Esophagus muscularis mucosa (tissue), 4 donors: ENCODE measurements at regions not wholly inside any gene's neighbourhood (a gene's known extent, or its start where the extent isn't known, plus 50 kb on each side); places are given as distances from the start of the nearest gene placed in this dataset.

Source experiments
- CTCF ChIP-seq, 3 experiments: fragments of 200-600 bp in 2 of 3; fragments of 450-650 bp in 1 of 3; sonication (generic) in 2 of 3; IDR thresholded peaks; one replicate each; pipeline ENCODE4 v1.5.1; 2017 to 2019; ENCODE audit warnings: antibody characterized with exemption in 3 of 3, mild to moderate bottlenecking in 2 of 3, moderate library complexity in 1 of 3
- EP300 ChIP-seq: sonication (generic); formaldehyde crosslinking; IDR thresholded peaks from one replicate; pipeline ENCODE4 v1.6.1; 2017; ENCODE audit warnings: antibody characterized with exemption
- POLR2A ChIP-seq: fragments of 450-650 bp; IDR thresholded peaks from one replicate; pipeline ENCODE4 v1.6.1; 2017; ENCODE audit warnings: antibody characterized with exemption, moderate library complexity, mild to moderate bottlenecking, low read depth
- POLR2AphosphoS5 ChIP-seq, 2 donors: sonication (generic); formaldehyde crosslinking; IDR thresholded peaks; one replicate each; pipeline ENCODE4 v1.6.1; 2017; ENCODE audit warnings: antibody characterized with exemption in 2 of 2

GRCh38 chr7:4438723-4439245 lies 243.3 kb upstream of the FOXK1 start:
- TF ChIP-seq CTCF (IDR thresholded peaks at IDR 0.05) (no peak), POLR2A (no peak), POLR2AphosphoS5 (IDR thresholded peaks at IDR 0.05) (no peak), EP300 (no peak)
